Upper lobe of left lung (tissue), 4 donors: ENCODE measurements at regions not wholly inside any gene's neighbourhood (a gene's known extent, or its start where the extent isn't known, plus 50 kb on each side); places are given as distances from the start of the nearest gene placed in this dataset.

Experiments used
- CTCF ChIP-seq, 6 experiments: fragments of 450-650 bp in 4 of 6; fragments of 200-600 bp in 2 of 6; sonication (generic) in 2 of 6; IDR thresholded peaks; one replicate each; pipeline ENCODE4 v1.5.1; 2016 to 2019; ENCODE audit warnings: antibody characterized with exemption in 6 of 6
- EP300 ChIP-seq, 4 donors: sonication (generic); formaldehyde crosslinking; IDR thresholded peaks; one replicate each; pipeline ENCODE4 v1.5.1; 2017; ENCODE audit warnings: antibody characterized with exemption in 4 of 4, control low read depth in 2 of 4
- POLR2A ChIP-seq, 4 donors: fragments of 450-650 bp; IDR thresholded peaks; one replicate each; pipeline ENCODE4 v1.5.1; 2016 to 2017; ENCODE audit warnings: antibody characterized with exemption in 4 of 4, mild to moderate bottlenecking in 2 of 4
- POLR2AphosphoS5 ChIP-seq, 2 donors: sonication (generic); formaldehyde crosslinking; IDR thresholded peaks; one replicate each; pipeline ENCODE4 v1.5.1; 2017; ENCODE audit warnings: antibody characterized with exemption in 2 of 2

DNA sequence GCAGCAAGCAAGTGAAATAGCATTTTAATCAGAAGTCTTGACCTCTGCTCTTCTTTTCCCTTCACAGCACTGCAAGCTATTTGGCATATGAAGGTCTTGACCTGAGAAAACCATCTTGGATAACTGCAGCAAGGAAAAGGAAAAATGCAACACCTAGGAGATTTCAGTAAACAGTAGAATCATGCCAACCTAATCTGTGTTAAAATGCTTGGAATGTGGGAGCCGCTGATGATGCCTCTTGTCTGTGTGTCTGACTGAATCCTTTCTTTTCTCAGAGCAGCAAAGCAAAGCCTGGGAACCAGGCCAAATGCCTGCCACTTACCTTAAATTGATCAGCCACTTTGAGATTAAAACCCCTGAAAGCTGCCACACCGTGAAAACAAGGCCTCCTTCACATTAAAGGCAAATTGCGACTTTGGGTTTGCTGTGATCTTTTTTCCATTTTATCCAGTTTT, 80.4 kb upstream of the CDK6 start:
- TF ChIP-seq CTCF (IDR thresholded peaks at IDR 0.05) (no peak), EP300 (IDR thresholded peaks at IDR 0.05) (no peak), POLR2A (IDR thresholded peaks at IDR 0.05) (no peak), POLR2AphosphoS5 (IDR thresholded peaks at IDR 0.05) (no peak)
